HG03139 (cell line): ENCODE measurements at regions not wholly inside any gene's neighbourhood (a gene's known extent, or its start where the extent isn't known, plus 50 kb on each side); places are given as distances from the start of the nearest gene placed in this dataset.
"Not testable (repeated sequence)": the region's sequence is repeated elsewhere in the genome, so short reads cannot be mapped to it uniquely, and the experiment has no call there.

Experiments used
- ATAC-seq: cut with Tn5 transposase; IDR thresholded peaks from one replicate; pipeline ENCODE4 v1.9.1; 2021; ENCODE audit not compliant: unreplicated experiment

DNA sequence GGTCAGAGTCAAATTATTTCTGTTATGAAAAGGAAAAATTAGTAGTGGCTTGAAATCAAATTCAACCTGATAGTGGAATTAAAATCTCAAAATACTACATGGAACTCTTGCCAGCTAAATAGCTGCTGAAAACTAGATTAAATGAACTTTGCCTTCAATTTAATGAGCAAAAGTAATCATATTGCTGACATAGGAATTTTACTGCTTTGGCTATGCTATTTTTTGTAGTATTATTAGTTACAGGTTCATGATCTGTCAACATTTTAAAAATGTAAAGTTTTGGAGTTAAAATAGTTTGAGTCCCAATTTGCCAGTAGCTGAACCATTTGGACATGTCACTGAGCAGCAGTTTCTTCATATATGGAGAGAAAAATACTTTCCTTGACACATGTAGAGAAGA, 81.4 kb downstream of the RERGL start:
- no peak for ATAC-seq

DNA sequence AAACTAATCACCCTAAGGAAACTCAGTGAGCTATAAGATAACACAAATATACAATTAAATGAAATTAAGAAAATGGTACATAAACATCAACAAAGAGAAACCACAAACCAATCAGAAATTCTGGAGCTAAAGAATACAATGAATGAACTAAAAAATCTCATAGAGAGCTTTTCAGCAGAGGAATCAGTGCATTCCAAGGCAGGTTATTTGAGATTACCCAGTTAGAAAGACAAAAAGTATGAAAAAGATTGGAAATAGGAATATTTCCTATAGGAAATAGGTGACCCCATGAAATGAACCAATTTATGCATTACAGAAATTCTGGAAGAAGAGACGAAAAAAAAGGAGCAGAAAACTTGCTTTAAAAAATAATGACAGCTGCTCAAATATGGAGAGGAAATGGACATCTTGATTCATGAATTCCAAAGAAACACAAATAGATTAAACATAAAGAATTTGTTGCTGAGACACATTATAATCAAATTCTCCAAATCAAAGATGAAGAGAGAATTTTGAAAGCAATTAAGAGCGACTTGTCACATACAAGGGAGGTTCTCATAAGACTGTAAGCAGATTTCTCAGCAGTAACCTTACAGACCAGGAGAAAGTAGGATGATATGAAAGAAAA, 90.7 kb downstream of the RERGL start:
- ATAC-seq = no peak

DNA sequence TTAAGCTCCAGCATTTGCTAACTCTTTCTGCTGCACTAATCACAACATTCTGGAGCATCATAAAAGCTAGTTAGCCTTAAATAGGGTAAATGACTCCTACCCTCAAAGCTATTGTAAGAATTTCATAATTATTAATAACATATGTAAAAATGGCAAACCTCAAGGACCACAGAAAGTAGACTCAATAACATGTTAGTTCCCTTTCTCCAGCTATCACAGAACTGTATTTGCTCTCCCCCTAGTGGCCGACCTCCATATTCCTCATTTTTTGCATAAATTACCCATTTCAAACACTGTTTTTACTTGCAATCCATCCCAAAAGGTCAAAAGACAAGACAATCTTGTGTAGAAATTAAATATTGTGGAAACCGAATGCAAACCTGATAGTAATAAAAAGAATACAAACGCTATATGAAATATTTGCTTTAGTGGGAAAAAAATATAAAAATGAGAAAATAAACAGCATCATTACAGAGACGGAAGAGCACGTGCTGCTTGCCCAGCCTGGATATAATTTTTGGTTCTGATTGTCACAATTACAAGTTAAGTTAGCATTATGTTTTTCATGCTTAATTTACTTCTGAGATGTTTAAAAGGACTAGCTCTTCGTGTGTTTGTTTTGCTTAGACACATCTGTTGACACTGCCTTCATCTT, 97.9 kb downstream of the RERGL start:
- peak; percentile 96 for ATAC-seq

DNA sequence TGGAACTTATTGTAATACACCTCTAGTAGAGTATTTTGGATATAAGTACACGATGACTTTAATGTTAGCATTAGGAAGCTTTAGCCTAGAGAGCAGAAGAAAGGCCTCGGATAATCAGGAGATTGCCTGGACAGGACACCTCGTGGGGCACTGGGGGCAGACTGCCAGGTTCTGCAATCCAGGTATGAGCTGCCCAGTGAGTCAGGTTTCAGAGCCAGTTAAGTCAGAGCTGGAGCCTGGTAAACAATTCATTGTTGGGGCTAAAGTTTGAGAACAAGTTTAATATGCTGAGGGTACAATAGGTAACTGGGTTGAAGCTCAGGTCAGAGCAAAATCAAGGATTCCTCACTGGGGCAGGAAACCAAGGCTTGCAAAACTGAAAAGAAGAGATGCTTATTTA, 107.4 kb downstream of the RERGL start:
- no peak for ATAC-seq

DNA sequence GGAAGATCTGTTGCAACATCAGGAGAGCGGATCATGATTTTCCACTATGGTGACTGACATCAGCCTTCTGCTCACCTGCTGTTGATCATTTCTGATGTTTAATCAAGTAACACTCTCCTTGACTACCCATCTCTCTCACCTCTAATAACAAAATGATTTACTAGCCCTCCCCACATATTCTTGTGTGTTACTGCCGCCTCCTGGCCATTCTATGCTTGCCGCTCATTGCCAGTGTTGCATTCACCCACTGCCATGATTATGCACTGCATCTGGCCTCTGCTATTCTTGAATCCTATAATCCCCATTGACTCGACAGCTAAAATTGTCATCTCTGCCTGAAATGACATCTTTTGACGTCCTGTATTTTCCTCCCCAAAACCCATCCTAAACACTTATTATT, 113.8 kb downstream of the RERGL start:
- ATAC-seq = no peak

DNA sequence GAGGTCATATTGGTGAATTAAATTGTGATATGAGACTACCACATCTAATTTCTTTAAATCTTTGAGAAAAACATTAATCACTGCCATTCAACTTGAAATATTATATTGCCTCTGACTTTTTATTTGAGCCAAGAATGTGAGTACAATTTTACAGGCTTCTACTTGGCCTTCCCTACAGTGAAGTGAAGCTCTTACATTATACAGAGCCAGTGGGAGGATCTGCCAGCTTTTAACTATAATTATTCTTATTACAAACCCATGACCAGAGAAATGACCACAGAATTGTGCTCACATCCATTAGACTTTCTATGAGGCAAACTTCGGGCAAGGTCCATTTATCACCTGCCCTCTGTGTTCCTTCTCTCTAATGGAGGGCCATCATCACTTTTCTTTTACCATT, 114.2 kb downstream of the RERGL start:
- ATAC-seq = no peak

DNA sequence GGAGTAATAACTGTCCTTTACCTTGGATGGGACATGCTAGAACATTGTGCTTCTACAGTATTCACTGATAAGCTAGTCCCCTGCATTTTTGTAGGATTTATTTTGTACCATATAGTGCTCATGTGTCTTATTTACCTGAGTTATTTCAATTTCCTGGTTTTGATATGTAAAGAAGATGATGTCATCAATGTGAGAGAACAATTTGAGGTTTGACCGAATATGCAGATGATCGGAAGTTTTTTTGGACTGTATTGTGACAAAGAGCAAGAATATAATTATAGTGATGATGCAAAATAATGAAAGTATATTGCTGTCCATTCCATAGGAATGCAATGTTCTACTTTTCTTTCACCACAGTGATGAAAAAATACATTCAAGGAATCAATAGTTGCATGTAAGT, 114.8 kb downstream of the RERGL start:
- no peak for ATAC-seq

DNA sequence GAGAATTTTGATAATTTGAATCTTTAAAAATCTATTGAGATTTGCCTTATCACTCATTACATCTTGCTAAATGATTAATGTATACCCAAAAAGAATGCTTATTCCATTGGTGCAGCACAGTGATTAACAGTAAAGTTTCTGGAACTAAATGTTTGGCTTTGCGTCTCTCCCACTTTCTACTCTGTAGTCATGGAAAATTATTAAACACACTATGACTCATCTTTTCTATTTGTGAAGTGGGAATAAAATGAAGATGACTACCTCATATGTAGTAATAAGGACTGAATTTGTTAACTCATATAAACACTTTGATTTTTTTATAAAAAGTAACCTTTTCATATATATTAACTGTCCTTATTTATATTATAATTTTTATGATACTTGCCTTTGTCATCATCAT, 118.1 kb downstream of the RERGL start:
- ATAC-seq = no peak

DNA sequence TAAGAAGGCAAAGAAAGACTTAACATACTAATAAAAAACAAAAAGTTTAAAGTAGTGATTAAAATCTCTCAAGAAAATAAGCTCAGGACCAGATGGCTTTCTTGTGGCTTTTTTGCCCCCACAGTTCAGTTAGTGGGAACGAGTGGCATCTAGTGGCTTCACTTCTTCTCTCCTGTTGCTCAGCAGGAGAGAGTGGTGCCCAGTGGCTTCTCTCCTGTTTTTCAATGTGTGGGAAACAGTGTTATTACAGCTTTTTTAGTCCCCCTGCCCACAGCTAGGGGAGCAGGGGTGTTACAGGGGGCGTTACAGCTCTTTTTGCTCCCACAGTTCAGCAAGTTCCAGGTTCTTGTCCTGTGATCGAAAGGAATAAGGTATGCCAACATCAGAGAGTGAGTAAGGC, 135.2 kb downstream of the RERGL start:
- no peak for ATAC-seq

DNA sequence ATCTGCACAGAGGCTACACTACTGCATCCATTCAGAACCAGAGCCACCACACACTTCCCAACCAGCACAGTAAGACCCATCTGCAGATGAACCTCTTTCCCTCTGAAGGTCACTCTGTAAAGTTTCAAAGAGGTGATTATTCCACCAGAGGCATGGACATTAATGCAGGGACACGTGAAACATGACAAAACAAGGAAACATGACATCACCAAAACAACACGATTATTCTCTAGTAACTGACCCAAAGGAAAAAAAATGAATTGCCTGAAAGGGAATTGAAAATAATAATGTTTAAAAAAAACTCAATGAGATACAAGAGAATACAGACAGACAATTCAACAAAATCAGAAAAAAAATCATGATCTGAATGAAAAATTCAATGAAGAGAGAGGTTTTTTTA, 139.1 kb downstream of the RERGL start:
- ATAC-seq = no peak

DNA sequence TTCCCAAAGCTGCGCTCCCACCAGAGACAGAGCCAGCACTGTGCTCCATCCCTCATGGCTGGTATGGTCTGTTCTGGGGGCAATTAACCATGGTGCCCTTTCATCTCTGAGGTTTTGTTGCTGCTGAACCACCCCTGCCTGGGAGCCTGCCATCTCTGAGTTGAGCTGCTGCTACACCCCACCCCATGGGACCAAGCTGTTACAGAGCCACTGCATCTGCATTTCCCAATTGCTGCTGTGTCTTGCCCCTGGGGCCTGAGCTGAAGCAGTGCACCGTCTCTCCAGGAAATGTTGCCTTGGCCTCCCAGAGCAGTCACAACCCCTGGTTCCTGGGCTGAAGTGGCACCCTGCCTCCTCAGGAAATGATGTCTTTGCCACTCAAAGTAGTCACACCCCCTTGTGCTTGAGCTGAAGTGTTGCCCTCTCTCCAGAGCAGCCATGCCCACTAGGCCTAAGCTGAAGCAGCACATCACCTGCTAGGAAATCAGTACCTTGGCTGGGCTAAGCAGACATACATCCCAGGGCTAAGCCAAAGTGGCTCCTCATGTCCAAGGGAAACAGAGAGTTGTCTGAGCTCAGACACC, 140.3 kb downstream of the RERGL start:
- no peak for ATAC-seq

DNA sequence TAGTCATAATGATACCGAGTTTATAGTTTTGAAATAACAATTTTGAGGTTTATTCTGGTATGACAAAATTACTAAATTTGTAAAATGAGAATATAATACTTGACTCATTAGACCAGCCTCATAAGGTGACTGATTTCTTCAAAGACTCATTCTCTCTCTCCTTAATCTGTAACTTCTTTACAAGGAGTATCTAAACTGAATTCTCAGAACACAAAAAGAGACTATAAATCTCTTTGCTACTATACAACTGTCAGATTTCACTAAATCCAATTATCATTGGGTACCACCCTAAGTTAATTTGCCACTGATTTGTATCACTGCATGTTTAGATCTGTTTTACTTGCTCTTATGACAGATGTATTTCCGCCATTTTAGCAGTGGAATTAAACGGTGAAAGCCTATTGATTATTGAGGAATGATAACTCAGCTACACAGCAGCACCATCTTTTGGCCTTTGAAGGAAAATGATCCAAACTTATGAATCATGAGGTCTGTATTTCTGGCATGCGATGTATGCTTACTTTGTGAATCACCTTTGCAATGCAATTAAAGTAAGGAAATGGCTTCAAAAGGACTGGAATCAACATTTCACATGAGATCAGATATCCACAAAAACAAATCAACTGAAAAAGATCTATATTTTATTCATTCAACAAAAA, 161.2 kb downstream of the RERGL start:
- no peak for ATAC-seq

DNA sequence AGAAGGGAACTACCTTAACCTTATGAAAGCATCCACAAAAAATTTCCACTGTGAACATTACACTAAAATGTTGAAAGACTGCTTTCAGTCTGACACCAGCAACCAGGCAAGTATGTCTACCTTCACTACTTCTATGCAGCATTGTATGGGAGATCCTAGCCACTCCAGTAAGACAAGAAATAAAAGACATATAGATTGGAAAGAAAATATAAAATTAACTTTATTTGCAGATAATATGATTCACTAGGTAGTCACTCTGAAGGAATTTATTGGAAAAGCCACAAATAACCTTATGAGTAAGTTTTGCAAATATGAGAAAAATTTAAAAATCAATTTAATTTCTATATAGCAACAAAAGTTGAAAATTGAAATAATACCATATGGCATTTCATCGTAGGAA, 172.0 kb downstream of the RERGL start:
- no peak for ATAC-seq

DNA sequence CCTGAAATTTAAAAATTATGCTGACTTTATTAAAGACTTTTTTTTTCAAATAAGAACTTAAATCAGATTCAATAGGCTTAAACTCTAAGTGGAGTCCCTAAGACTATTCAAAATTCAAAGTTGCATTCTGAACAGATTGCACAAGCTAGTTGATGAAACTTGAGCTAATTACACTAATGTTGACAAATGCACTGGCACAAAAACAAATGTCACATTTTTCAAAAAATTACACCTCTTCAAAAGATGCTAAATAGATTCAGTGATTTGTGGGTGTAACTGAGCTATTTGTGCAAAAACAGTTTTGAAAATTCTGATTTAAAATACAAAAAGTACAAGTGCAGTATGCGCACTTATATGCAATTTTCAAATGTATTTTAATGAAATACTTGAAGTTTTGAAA, 205.4 kb downstream of the RERGL start:
- no peak for ATAC-seq

DNA sequence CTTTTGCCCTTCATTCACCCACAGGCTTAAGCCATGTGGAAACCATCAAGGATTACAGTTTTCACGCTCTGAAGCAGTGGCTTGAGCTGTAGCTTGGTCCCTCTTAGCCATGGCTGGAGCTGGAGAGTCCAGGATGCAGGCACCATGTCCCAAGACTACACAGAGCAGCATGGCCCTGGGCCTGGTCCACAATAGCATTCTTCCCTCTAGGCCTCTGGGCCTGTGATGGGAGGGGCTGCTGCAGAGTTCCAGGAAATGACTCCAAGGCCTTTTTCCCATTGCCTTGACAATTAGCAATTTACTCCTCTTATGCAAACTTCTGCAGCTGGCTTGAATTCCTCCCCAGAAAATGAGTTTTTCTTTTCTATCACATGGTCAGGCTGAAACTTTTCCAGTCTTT, 211.3 kb downstream of the RERGL start:
- no peak for ATAC-seq

DNA sequence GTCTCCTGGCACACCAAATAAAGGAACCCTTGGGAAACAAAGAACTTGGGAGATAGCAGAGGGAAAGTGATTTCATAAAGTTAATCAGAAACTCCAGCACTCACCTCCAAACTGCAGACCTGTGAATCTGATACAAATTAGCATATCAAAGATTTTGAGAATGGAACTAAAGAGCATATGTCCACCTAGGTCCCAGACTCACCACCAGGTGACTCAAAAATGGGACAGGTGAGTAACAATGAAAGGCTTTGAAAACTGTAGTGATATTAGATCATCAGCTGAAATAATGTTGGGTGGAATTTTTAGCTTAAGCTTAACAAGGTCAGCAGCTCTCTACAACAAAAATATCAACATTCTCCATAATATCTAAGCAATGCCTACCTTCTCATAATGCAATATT, 214.8 kb downstream of the RERGL start:
- ATAC-seq = no peak

DNA sequence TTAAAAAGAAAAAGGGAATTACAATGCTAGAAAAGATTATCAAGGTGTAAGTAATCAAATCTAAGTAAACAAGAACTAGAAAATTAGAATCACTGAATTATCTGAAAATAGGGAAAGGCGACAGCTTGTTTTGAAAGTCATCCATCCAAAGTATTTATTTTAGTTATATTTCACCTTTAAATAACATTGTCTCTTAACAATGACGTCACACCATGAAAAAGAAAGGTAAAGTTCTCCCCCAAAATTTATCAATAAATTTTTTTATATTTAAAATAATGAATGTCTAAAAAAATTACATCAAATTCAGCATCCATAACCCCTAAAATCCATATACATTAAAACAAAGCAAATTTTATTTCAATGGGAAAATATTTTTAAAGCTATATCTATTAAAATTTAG, 223.2 kb downstream of the RERGL start:
- no peak for ATAC-seq

DNA sequence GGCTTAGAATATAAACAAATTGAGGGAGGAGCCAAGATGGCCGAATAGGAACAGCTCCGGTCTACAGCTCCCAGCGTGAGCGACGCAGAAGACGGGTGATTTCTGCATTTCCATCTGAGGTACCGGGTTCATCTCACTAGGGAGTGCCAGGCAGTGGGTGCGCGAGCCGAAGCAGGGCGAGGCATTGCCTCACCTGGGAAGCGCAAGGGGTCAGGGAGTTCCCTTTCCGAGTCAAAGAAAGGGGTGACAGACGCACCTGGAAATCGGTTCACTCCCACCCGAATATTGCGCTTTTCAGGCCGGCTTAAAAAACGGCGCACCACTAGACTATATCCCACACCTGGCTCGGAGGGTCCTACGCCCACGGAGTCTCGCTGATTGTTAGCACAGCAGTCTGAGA, 234.4 kb downstream of the RERGL start:
- not testable (repeated sequence) for ATAC-seq

DNA sequence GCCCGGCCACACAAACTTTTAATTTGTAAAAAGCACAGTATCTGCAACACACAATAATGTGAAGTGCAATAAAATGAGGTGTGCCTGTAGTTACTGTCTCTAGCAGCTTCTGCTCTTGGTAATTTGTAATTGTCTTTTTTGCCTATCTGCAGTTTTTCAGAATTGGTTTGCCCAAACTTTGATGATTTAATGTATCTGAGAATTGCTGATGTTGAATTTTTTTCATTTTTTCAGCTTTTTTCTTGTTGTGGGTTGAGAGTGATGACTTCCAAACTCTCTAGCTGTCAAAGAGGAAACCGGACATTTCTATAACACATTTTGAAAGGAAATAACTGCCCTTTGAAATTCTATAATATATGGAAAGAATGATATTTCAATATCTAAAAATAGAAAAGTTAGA, 236.9 kb downstream of the RERGL start:
- no peak for ATAC-seq

DNA sequence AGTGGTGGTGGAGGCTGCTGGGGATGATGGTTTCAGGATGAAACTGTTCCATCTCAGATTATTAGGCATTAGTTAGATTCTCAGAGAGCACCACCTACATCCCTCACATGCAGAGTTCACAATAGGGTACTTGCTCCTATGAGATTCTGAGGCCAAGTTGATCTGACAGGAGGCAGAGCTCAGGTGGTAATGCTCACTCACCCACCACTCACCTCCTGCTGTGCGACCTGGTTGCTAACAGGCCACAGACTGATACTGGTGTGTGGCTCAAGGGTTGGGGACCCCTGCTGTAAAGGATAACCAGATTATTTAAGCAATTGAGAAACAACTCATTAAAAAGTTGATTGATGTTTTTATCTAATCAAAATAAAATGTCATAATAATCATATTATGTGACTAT, 248.5 kb downstream of the RERGL start:
- ATAC-seq = no peak

DNA sequence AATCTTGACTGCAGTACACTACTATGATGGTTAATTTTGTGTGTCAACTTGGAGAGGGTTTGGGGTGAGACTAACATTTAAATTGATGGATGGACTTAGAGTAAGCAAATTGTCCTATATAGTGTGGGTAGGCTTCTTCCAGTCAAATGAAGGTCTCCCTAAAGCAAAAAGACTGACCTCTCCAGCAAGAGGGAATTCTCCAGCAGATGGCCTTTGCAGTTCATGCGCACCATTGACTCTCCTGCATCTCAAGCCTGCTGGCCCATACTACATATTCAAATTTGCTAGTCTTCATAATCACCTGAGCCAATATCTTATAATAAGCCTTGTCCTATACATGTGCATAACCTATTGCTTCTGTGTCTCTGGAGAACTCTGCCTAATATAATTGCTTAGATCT, 260.2 kb downstream of the RERGL start:
- no peak for ATAC-seq

DNA sequence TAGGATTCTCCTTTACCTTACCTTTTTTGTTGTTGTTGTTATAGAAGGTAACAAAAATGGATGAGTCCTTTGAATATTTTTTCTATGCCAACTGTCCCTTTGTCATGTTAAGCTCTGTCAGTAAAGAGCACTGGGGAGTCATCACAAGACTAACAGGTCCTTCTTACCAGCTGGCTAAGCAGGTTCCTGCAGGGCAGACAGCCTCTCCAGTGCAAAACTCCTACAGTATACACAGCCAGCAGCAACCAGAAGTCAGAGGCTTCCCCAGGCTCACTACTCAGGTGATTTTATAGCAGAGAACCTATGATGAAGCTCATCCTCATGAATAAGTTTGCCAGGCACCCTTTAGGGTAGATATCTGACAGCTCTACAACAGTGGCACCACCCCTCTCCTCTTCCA, 271.1 kb downstream of the RERGL start:
- no peak for ATAC-seq
